Fibroblast of lung (primary cell): ENCODE measurements at regions not wholly inside any gene's neighbourhood (a gene's known extent, or its start where the extent isn't known, plus 50 kb on each side); places are given as distances from the start of the nearest gene placed in this dataset.

Experiments used
- CTCF ChIP-seq, 2 donors: IDR thresholded peaks in 1 of 2; conservative IDR thresholded peaks in 1 of 2; 1 replicate in 1 of 2; 2 replicates in 1 of 2; pipeline ENCODE4 v1.5.1; 2011 to 2012; ENCODE audit warnings: low read length in 2 of 2, control low read depth in 1 of 2, inconsistent platforms in 1 of 2, low read depth in 1 of 2, mild to moderate bottlenecking in 1 of 2
- EZH2 ChIP-seq: IDR thresholded peaks from 2 replicates; pipeline ENCODE4 v1.5.1; 2012; ENCODE audit warnings: low read length, control low read depth, mild to moderate bottlenecking; ENCODE audit errors: missing control alignments

GRCh38 chr2:57218206-57218605, 828.4 kb upstream of the VRK2 start:
- no peak for TF ChIP-seq CTCF (conservative IDR thresholded peaks at IDR 0.05 in 1 of 2, IDR thresholded peaks at IDR 0.05 in 1 of 2; ENCODE audit: low read depth in 1 of 2, low read length in 2 of 2)
- TF ChIP-seq EZH2, result no peak
